CD8-positive, alpha-beta memory T cell (primary cell): ENCODE measurements at regions not wholly inside any gene's neighbourhood (a gene's known extent, or its start where the extent isn't known, plus 50 kb on each side); places are given as distances from the start of the nearest gene placed in this dataset.

Experiments
- CTCF ChIA-PET: fragments of 350-600 bp; sonication (Branson Sonifier 250); formaldehyde crosslinking; loops from one replicate; lab custom pipeline; 2021; ENCODE audit warnings: antibody characterized with exemption; lab: Charles Lee
- POLR2A ChIA-PET: fragments of 350-600 bp; sonication (Branson Sonifier 250); formaldehyde crosslinking; loops from one replicate; lab custom pipeline; 2021; ENCODE audit warnings: antibody characterized with exemption; lab: Charles Lee
- DNase-seq, 5 donors: peaks; one replicate each; pipeline versions ENCODE4 v3.0.0 to v3.0.0-alpha.2; 2020 to 2022; ENCODE audit warnings: mixed read lengths in 1 of 5
- H3K27ac ChIP-seq: one replicate; pipeline ENCODE4 v1.7.0; 2013; ENCODE audit warnings: low read depth, mild to moderate bottlenecking, low read length, moderate library complexity
- H3K27me3 ChIP-seq: 2 replicates; pipeline ENCODE4 v1.7.0; 2013; ENCODE audit warnings: low read length, mild to moderate bottlenecking; ENCODE audit not compliant: insufficient read depth, poor library complexity, severe bottlenecking
- H3K36me3 ChIP-seq: 2 replicates; pipeline ENCODE4 v1.7.0; 2013; ENCODE audit warnings: mild to moderate bottlenecking, low read length, moderate library complexity; ENCODE audit not compliant: insufficient read depth
- H3K4me1 ChIP-seq: 2 replicates; pipeline ENCODE4 v1.7.0; 2013; ENCODE audit warnings: mild to moderate bottlenecking, low read length, moderate library complexity; ENCODE audit not compliant: insufficient read depth
- H3K4me3 ChIP-seq: 2 replicates; pipeline ENCODE4 v1.7.0; 2013; ENCODE audit warnings: mild to moderate bottlenecking, low read length
- H3K9me3 ChIP-seq: 2 replicates; pipeline ENCODE4 v1.7.0; 2013; ENCODE audit warnings: mild to moderate bottlenecking, low read length
- H3K27ac Mint-ChIP-seq, 8 donors: one replicate each; pipeline ENCODE4 v1.8.0; 2020 to 2021; ENCODE audit warnings: mixed read lengths in 8 of 8, mild to moderate bottlenecking in 6 of 8, inconsistent platforms in 3 of 8, moderate library complexity in 3 of 8
- H3K27me3 Mint-ChIP-seq, 2 donors: one replicate each; pipeline ENCODE4 v1.8.0; 2020 to 2021; ENCODE audit warnings: mixed read lengths in 2 of 2, mild to moderate bottlenecking in 1 of 2, moderate library complexity in 1 of 2
- H3K36me3 Mint-ChIP-seq, 3 donors: one replicate each; pipeline ENCODE4 v1.8.0; 2020 to 2021; ENCODE audit warnings: mixed read lengths in 3 of 3, inconsistent platforms in 1 of 3, mild to moderate bottlenecking in 1 of 3
- H3K4me1 Mint-ChIP-seq, 3 donors: one replicate each; pipeline ENCODE4 v1.8.0; 2020 to 2021; ENCODE audit warnings: mixed read lengths in 3 of 3, inconsistent platforms in 1 of 3, mild to moderate bottlenecking in 1 of 3
- H3K4me3 Mint-ChIP-seq, 7 donors: one replicate each; pipeline ENCODE4 v1.8.0; 2020 to 2021; ENCODE audit warnings: mixed read lengths in 7 of 7, mild to moderate bottlenecking in 6 of 7, moderate library complexity in 4 of 7, inconsistent platforms in 2 of 7
- H3K9me3 Mint-ChIP-seq, 5 donors: one replicate each; pipeline ENCODE4 v1.8.0; 2020 to 2022; ENCODE audit warnings: mixed read lengths in 5 of 5, mild to moderate bottlenecking in 3 of 5, moderate library complexity in 2 of 5, inconsistent platforms in 1 of 5

- CTCF ChIA-PET: interaction anchor here (1.4 to 2.1 kb wide), 4 partner anchors 11 to 494 kb away, joined by 4 to 6 read pairs (median 5); no protein-coding TSS in a partner anchor
- POLR2A ChIA-PET: no interaction called here
- no peak overlapping the region for H3K4me3 Mint-ChIP-seq
Observed at GRCh38 chr1:239896980-239897379, 194.7 kb upstream of the FMN2 start.

DNA sequence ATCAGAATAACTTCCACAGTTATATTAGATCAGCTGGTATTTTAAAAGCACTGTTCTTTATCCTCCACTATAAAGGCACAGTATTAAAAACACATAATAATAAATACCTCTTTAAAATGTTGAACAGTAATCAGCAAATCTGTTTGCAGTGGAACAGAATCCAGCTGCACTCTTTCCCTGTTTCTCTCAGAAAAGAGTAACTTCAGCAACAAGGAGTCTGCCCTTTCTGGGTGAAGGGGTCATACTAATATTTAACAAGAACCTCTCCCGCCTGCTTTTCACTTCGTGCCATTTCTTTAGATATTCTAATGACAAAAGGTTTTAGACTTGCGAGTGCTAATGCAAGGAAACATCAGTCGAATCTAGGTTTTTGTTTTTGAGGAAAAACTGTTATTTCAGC is 194.2 kb upstream of the FMN2 start:
- DNase-seq: no peak
- Mint-ChIP-seq H3K9me3 (no peaks in the 10 kb centered on the region), H3K36me3 (no peaks in the 10 kb centered on the region), H3K27ac (no peak overlapping the region), H3K27me3 (peaks cover 0 to 13% of the 10 kb centered on the region in 2 donors), H3K4me1 (peaks cover 2 to 7% (median 7%) of the 10 kb centered on the region in 3 donors), H3K4me3 (no peak overlapping the region)
- H3K27me3 ChIP-seq: no peaks in the 10 kb centered on the region
- no peak overlapping the region for H3K27ac ChIP-seq
- H3K36me3 ChIP-seq: no peaks in the 10 kb centered on the region
- no peak overlapping the region for H3K4me3 ChIP-seq
- H3K4me1 ChIP-seq: no peaks in the 10 kb centered on the region
- H3K9me3 ChIP-seq: no peaks in the 10 kb centered on the region
- ChIA-PET CTCF (interaction anchor here (0.7 to 2.1 kb wide), 17 partner anchors 9 to 514 kb away, joined by 3 to 14 read pairs (median 4); no protein-coding TSS in a partner anchor), POLR2A (no interaction called here)

More at GRCh38 chr1:239896980-239897379, 194.7 kb upstream of the FMN2 start:
- H3K27ac ChIP-seq: no peak overlapping the region
- DNase-seq: no peak
- no peaks in the 10 kb centered on the region for H3K9me3 ChIP-seq
- H3K4me1 Mint-ChIP-seq: peaks cover 2 to 7% (median 7%) of the 10 kb centered on the region in 3 donors
- H3K4me3 ChIP-seq: no peak overlapping the region
- peaks cover 0 to 13% of the 10 kb centered on the region in 2 donors for H3K27me3 Mint-ChIP-seq
- H3K4me1 ChIP-seq: no peaks in the 10 kb centered on the region
- peak overlapping the region in 1 of 8 donors; percentile 9 for H3K27ac Mint-ChIP-seq
- H3K27me3 ChIP-seq: no peaks in the 10 kb centered on the region
- no peaks in the 10 kb centered on the region for H3K36me3 Mint-ChIP-seq
- H3K36me3 ChIP-seq: no peaks in the 10 kb centered on the region
- no peaks in the 10 kb centered on the region for H3K9me3 Mint-ChIP-seq

- Mint-ChIP-seq H3K27me3 (peaks cover 0 to 19% of the 10 kb centered on the region in 2 donors), H3K4me3 (no peak overlapping the region), H3K27ac (peak overlapping the region in 1 of 8 donors; percentile 10), H3K36me3 (no peaks in the 10 kb centered on the region), H3K4me1 (peaks cover 2 to 7% (median 7%) of the 10 kb centered on the region in 3 donors), H3K9me3 (no peaks in the 10 kb centered on the region)
- H3K27me3 ChIP-seq: no peaks in the 10 kb centered on the region
- H3K36me3 ChIP-seq: no peaks in the 10 kb centered on the region
- peak; percentile 38 to 73 (median 51) for DNase-seq
- ChIA-PET POLR2A (no interaction called here), CTCF (interaction anchor here (0.7 to 2.1 kb wide), 17 partner anchors 9 to 514 kb away, joined by 3 to 14 read pairs (median 4); no protein-coding TSS in a partner anchor)
- no peak overlapping the region for H3K4me3 ChIP-seq
- H3K4me1 ChIP-seq: no peaks in the 10 kb centered on the region
- H3K9me3 ChIP-seq: no peaks in the 10 kb centered on the region
- no peak overlapping the region for H3K27ac ChIP-seq
Observed at GRCh38 chr1:239898062-239898730, 193.5 kb upstream of the FMN2 start.

DNA sequence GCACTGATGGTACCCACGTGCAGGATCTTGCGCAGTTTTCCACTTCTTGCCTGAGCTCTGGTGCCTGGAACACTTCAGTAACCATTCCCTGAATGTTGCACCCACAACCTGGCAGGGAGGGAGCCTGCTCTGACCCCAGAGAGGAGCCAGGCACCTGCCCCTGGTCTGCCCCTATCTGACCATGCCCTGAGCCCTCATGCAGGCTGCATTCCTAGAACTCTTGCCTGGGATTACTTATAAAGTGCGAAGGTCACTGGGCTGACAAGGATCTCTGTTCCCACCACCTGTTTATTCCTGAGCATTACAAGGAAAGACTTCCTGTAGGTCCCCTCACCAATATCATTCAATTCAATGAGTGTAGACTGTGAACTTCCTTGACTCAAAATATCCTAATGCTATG is 191.9 kb upstream of the FMN2 start:
- no peaks in the 10 kb centered on the region for H3K27me3 ChIP-seq
- H3K4me1 Mint-ChIP-seq: peaks cover 2 to 7% (median 7%) of the 10 kb centered on the region in 3 donors
- H3K4me3 ChIP-seq: no peak overlapping the region
- ChIA-PET POLR2A (no interaction called here), CTCF (no interaction called here)
- H3K27me3 Mint-ChIP-seq: peaks cover 0 to 19% of the 10 kb centered on the region in 2 donors
- no peak overlapping the region for H3K27ac ChIP-seq
- no peaks in the 10 kb centered on the region for H3K4me1 ChIP-seq
- no peaks in the 10 kb centered on the region for H3K36me3 Mint-ChIP-seq
- no peak overlapping the region for H3K4me3 Mint-ChIP-seq
- H3K27ac Mint-ChIP-seq: no peak overlapping the region
- no peak for DNase-seq
- H3K9me3 Mint-ChIP-seq: no peaks in the 10 kb centered on the region
- H3K9me3 ChIP-seq: no peaks in the 10 kb centered on the region
- H3K36me3 ChIP-seq: no peaks in the 10 kb centered on the region

GRCh38 chr1:239906394-239906793 is 185.3 kb upstream of the FMN2 start:
- Mint-ChIP-seq H3K4me3 (no peak overlapping the region), H3K27ac (no peak overlapping the region), H3K9me3 (peaks cover 0 to 3% (median 0%) of the 10 kb centered on the region in 5 donors), H3K36me3 (no peaks in the 10 kb centered on the region), H3K4me1 (no peaks in the 10 kb centered on the region), H3K27me3 (peaks cover 0 to 15% of the 10 kb centered on the region in 2 donors)
- Histone ChIP-seq H3K4me1 (no peaks in the 10 kb centered on the region), H3K9me3 (no peaks in the 10 kb centered on the region), H3K27me3 (no peaks in the 10 kb centered on the region), H3K4me3 (no peak overlapping the region), H3K36me3 (no peaks in the 10 kb centered on the region), H3K27ac (no peak overlapping the region)
- ChIA-PET CTCF (interaction anchor here (1.4 kb wide), 1 partner anchor 8 kb away, joined by 4 read pairs; no protein-coding TSS in a partner anchor), POLR2A (no interaction called here)
- no peak for DNase-seq

DNA sequence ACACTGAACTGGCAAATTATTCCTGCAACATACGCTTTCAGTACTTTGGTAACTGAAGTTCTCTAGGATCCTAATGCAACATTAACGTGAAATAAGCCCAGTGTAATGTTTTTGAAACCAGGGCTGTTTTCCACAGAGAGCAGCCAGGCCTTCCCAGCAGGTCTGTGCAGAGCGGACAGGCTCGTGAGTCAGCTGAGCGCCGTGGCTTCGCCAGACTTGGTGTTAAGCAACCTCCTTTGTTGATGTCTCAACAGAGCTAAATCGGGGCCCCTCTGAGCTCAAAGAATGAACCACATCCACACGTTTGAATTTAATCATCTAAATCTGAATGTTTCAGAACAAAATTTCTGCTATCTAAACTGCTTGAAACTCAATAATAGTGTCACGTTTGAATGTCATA is 181.8 kb upstream of the FMN2 start:
- no peaks in the 10 kb centered on the region for H3K27me3 ChIP-seq
- Mint-ChIP-seq H3K9me3 (peaks cover 0 to 3% (median 0%) of the 10 kb centered on the region in 5 donors), H3K4me1 (no peaks in the 10 kb centered on the region), H3K27me3 (peaks cover 0 to 8% of the 10 kb centered on the region in 2 donors), H3K27ac (no peak overlapping the region), H3K4me3 (no peak overlapping the region), H3K36me3 (no peaks in the 10 kb centered on the region)
- no peak overlapping the region for H3K4me3 ChIP-seq
- H3K27ac ChIP-seq: no peak overlapping the region
- no peaks in the 10 kb centered on the region for H3K36me3 ChIP-seq
- POLR2A ChIA-PET: no interaction called here
- H3K9me3 ChIP-seq: no peaks in the 10 kb centered on the region
- CTCF ChIA-PET: interaction anchor here (1.0 kb wide), 1 partner anchor 12 kb away, joined by 6 read pairs; no protein-coding TSS in a partner anchor
- H3K4me1 ChIP-seq: no peaks in the 10 kb centered on the region
- no peak for DNase-seq

DNA sequence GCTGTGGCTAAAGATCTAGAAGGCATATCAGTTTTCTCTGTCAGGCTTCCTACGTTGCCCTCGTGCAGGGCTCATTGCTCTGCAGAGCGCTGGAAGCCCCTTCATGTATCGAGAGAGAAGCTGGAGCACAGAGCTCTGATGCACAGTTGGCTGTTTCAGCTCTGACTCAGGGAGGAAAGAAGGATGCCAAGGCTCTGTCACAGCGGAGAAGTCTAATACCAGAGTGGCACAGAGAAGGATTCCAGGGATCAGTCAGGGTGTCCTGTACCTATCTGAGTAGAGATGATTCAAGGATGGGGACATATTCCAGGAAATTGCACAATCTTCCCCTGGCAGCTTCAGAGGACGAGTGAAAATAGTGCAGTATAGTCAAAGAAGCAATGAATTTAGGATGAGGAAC is 179.2 kb upstream of the FMN2 start:
- POLR2A ChIA-PET: no interaction called here
- no peaks in the 10 kb centered on the region for H3K4me1 Mint-ChIP-seq
- peaks cover 0 to 4% of the 10 kb centered on the region in 2 donors for H3K27me3 Mint-ChIP-seq
- Histone ChIP-seq H3K4me1 (no peaks in the 10 kb centered on the region), H3K9me3 (no peaks in the 10 kb centered on the region), H3K27ac (no peak overlapping the region), H3K4me3 (no peak overlapping the region), H3K36me3 (no peaks in the 10 kb centered on the region), H3K27me3 (no peaks in the 10 kb centered on the region)
- H3K9me3 Mint-ChIP-seq: peaks cover 0 to 1% (median 0%) of the 10 kb centered on the region in 5 donors
- H3K36me3 Mint-ChIP-seq: no peaks in the 10 kb centered on the region
- DNase-seq: no peak
- H3K4me3 Mint-ChIP-seq: no peak overlapping the region
- no peak overlapping the region for H3K27ac Mint-ChIP-seq
- CTCF ChIA-PET: no interaction called here

GRCh38 chr1:239913141-239913585 is 178.5 kb upstream of the FMN2 start:
- CTCF ChIA-PET: no interaction called here
- no peaks in the 10 kb centered on the region for H3K27me3 ChIP-seq
- peaks cover 0 to 4% of the 10 kb centered on the region in 2 donors for H3K27me3 Mint-ChIP-seq
- H3K36me3 ChIP-seq: no peaks in the 10 kb centered on the region
- H3K27ac ChIP-seq: no peak overlapping the region
- no peak for DNase-seq
- no peak overlapping the region for H3K4me3 ChIP-seq
- H3K27ac Mint-ChIP-seq: no peak overlapping the region
- H3K4me1 ChIP-seq: no peaks in the 10 kb centered on the region
- H3K9me3 ChIP-seq: no peaks in the 10 kb centered on the region
- H3K4me1 Mint-ChIP-seq: no peaks in the 10 kb centered on the region
- no peaks in the 10 kb centered on the region for H3K36me3 Mint-ChIP-seq
- H3K9me3 Mint-ChIP-seq: no peaks in the 10 kb centered on the region
- POLR2A ChIA-PET: no interaction called here
- H3K4me3 Mint-ChIP-seq: no peak overlapping the region
